ENCODE measurements at regions not wholly inside any gene's neighbourhood (a gene's known extent, or its start where the extent isn't known, plus 50 kb on each side); places are given as distances from the start of the nearest gene placed in this dataset.
"Not testable (repeated sequence)": the region's sequence is repeated elsewhere in the genome, so short reads cannot be mapped to it uniquely, and the experiment has no call there.

DNA sequence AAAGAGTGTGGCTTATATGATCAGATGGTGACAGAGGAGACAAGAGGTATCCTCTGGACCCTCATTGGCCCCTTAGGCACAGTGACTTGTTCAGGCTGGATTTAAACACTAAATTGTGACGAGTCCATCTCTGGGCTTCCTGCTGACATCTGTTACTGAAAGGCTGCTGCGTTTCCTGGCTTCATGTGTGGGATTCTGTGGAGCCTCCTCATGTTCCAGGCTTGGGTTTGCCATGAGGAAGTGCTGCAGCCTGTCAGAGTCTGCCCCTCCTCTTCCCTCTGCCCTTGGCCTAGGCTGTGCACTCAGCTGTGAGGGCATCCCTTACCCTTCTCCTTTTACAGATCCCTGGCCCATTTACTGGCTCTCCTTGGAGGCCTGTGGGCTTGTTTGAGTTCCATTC lies 159.1 kb upstream of the TTC29 start:
- Histone ChIP-seq H3K27me3 (no peaks in the 10 kb centered on the region), H3K36me3 (no peaks in the 10 kb centered on the region), H3K27ac (no peak overlapping the region), H3K4me1 (peaks cover 0 to 22% (median 10%) of the 10 kb centered on the region in 4 donors), H3K4me3 (no peak overlapping the region), H3K9me3 (no peaks in the 10 kb centered on the region)
- WGBS, 2 donors, result 77 to 95% methylated on average over 2 of the region's 2 CpGs
- TF ChIP-seq POLR2A (IDR thresholded peaks at IDR 0.05), result no peak
- TF ChIP-seq EP300 (IDR thresholded peaks at IDR 0.05), result no peak
- TF ChIP-seq, protein P1, sequence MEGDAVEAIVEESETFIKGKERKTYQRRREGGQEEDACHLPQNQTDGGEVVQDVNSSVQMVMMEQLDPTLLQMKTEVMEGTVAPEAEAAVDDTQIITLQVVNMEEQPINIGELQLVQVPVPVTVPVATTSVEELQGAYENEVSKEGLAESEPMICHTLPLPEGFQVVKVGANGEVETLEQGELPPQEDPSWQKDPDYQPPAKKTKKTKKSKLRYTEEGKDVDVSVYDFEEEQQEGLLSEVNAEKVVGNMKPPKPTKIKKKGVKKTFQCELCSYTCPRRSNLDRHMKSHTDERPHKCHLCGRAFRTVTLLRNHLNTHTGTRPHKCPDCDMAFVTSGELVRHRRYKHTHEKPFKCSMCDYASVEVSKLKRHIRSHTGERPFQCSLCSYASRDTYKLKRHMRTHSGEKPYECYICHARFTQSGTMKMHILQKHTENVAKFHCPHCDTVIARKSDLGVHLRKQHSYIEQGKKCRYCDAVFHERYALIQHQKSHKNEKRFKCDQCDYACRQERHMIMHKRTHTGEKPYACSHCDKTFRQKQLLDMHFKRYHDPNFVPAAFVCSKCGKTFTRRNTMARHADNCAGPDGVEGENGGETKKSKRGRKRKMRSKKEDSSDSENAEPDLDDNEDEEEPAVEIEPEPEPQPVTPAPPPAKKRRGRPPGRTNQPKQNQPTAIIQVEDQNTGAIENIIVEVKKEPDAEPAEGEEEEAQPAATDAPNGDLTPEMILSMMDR (IDR thresholded peaks at IDR 0.05), result no peak
- DNase-seq (ENCODE audit: low spot score in 2 of 2), result no peak

DNA sequence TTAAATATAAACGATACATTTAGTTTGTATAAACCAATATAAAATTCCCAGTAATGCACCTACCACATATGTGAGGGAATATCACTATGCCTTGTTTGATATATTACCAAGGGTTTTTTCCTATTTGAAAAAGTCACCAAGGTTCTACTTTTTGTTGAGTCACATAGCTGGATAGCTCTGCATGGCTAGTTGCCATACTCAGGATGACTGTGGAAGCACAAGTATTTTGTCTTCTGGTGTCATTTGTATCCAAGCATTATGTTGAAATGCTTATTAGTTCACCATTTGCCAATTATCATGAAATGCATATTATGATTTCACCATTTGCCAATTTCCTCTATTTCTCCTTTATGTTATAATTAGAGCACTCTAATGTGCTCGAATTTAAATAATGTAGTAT lies 162.7 kb upstream of the TTC29 start:
- TF ChIP-seq EP300 (IDR thresholded peaks at IDR 0.05) (no peak), POLR2A (IDR thresholded peaks at IDR 0.05) (no peak)
- TF ChIP-seq, protein P1 (IDR thresholded peaks at IDR 0.05), result no peak
- WGBS, 2 donors, result 86 to 91% methylated on average over 2 of the region's 2 CpGs
- H3K27me3 ChIP-seq, result no peaks in the 10 kb centered on the region
- H3K4me3 ChIP-seq, result no peak overlapping the region
- H3K27ac ChIP-seq, result no peak overlapping the region
- peaks cover 0 to 5% (median 0%) of the 10 kb centered on the region in 4 donors for H3K9me3 ChIP-seq
- DNase-seq (ENCODE audit: low spot score in 2 of 2), result no peak
- no peaks in the 10 kb centered on the region for H3K36me3 ChIP-seq
- peaks cover 0 to 8% (median under 1%) of the 10 kb centered on the region in 4 donors for H3K4me1 ChIP-seq

DNA sequence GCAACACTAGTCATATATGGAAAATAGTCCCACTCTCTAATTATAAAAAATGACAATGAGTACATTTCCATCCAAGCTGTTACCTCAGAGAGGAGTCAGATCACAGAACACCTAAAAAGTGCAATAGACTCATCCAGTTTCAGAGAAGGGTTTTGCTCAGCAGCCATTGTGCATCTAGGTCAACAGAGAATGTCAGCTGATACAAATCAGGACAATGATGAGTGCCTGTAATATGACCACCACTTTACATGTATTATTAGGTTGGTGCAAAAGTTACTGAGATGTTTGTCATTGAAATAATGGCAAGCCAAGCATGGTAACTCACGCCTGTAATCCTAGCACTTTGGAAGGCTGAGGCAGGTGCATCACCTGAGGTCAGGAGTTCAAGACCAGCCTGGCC lies 164.1 kb upstream of the TTC29 start:
- Histone ChIP-seq H3K27ac (no peak overlapping the region), H3K4me3 (no peak overlapping the region), H3K4me1 (no peaks in the 10 kb centered on the region), H3K27me3 (no peaks in the 10 kb centered on the region), H3K9me3 (peaks cover 0 to 10% (median 0%) of the 10 kb centered on the region in 4 donors), H3K36me3 (no peaks in the 10 kb centered on the region)
- WGBS, 2 donors, result 81 to 86% methylated on average over 1 of the region's 1 CpG
- TF ChIP-seq POLR2A (IDR thresholded peaks at IDR 0.05) (no peak), EP300 (IDR thresholded peaks at IDR 0.05) (no peak)
- TF ChIP-seq, protein P1 (IDR thresholded peaks at IDR 0.05), result no peak
- no peak for DNase-seq (ENCODE audit: low spot score in 2 of 2)

DNA sequence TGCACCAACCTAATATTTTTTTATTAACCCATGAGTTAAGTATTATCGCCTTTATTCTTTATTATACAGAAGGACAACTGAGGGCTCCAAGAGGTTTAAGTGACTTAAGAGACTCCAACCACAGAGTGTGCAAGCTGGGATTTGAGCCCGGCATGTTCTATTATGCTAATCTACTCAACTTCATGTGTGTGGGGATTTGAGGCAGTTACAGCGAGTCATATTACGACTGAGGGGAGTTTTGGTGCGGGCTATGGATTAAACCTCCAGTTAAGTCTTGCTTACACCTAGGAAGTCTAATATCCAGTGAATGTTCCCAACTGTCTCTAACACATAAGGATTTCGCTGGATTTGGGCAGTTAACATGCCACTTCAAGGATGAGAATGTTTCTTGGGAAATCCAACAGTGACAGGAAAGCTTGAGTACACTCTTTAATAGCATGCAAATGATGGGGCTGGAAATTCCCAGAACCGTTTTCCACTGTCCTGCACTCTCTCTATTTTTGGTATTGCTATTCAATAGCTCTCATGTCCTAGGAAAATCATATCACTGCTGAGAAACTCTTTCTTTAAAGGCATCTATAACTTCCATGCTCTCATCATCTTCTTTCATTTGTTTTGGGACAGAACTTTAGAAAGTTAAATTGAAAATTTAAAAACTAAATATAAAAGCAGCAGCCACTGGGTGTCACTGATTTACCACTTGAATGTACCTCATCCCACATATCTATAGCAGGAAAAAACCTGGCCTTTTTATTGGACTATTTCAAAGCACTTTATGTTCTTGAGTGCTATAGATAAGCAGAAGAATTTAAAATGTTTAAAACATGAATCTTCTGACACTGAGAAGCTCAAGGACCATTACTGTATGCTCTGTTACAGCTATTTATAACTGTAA lies 165.1 kb upstream of the TTC29 start:
- DNase-seq (ENCODE audit: low spot score in 2 of 2), result no peak
- no peaks in the 10 kb centered on the region for H3K36me3 ChIP-seq
- H3K27me3 ChIP-seq, result no peaks in the 10 kb centered on the region
- WGBS, 2 donors, result 77 to 81% methylated on average over 7 of the region's 7 CpGs
- peaks cover 0 to 16% (median 0%) of the 10 kb centered on the region in 4 donors for H3K9me3 ChIP-seq
- H3K4me1 ChIP-seq, result no peaks in the 10 kb centered on the region
- TF ChIP-seq, protein P1 (IDR thresholded peaks at IDR 0.05), result peak in 1 of 5 experiments; percentile 31
- TF ChIP-seq EP300 (IDR thresholded peaks at IDR 0.05), result no peak
- no peak overlapping the region for H3K27ac ChIP-seq
- H3K4me3 ChIP-seq, result no peak overlapping the region

DNA sequence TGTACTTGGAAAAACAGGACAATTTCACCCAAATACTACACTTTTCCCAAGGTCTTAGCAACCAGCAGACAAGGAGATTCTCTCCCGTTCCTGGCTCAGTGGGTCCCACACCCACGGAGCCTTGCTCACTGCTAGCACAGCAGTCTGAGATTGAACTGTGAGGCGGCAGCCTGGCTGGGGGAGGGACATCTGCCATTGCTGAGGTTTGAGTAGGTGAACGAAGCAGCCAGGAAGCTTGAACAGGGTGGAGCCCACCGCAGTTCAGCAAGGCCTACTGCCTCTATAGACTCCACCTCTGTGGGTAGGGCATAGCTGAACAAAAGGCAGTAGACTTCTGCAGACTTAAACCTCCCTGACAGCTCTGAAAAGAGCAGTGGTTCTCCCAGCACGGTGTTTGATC lies 166.5 kb upstream of the TTC29 start:
- H3K27ac ChIP-seq; DNase-seq (ENCODE audit: low spot score in 2 of 2); H3K4me3 ChIP-seq: not testable (repeated sequence)

More for the DNA sequence above, 166.5 kb upstream of the TTC29 start:
- peaks cover 0 to 16% (median 0%) of the 10 kb centered on the region in 4 donors for H3K9me3 ChIP-seq
- H3K36me3 ChIP-seq, H3K4me1 ChIP-seq, H3K27me3 ChIP-seq: not testable (repeated sequence)
- WGBS, 2 donors, result 73 to 77% methylated on average over 4 of the region's 6 CpGs

Measured in tibial nerve (tissue), 4 donors.